SIG-M5 treated with dmso at 0.1 percent for 504 hours (cell line): ENCODE measurements at regions not wholly inside any gene's neighbourhood (a gene's known extent, or its start where the extent isn't known, plus 50 kb on each side); places are given as distances from the start of the nearest gene placed in this dataset.

ENCODE experiments used
- DNase-seq: peaks from one replicate; lab custom pipeline; 2025; ENCODE audit not compliant: unreplicated experiment; lab: John Stamatoyannopoulos, UW

- no peak for DNase-seq
Measured at GRCh38 chr3:8189051-8189450, 312.6 kb upstream of the LMCD1 start.

GRCh38 chr3:8191406-8191805 lies 310.2 kb upstream of the LMCD1 start:
- DNase-seq = no peak

- DNase-seq = no peak
Measured at GRCh38 chr3:8197384-8197783, 304.2 kb upstream of the LMCD1 start.

GRCh38 chr3:8198605-8199004 lies 303.0 kb upstream of the LMCD1 start:
- no peak for DNase-seq

GRCh38 chr3:8200996-8201395 lies 300.6 kb upstream of the LMCD1 start:
- no peak for DNase-seq

GRCh38 chr3:8201886-8202285 lies 299.7 kb upstream of the LMCD1 start:
- DNase-seq = no peak

GRCh38 chr3:8204331-8204730 lies 297.3 kb upstream of the LMCD1 start:
- DNase-seq = no peak

- no peak for DNase-seq
Measured at GRCh38 chr3:8204853-8205650, 296.6 kb upstream of the LMCD1 start.

GRCh38 chr3:8205881-8206280 lies 295.7 kb upstream of the LMCD1 start:
- DNase-seq = no peak

GRCh38 chr3:8206971-8207617 lies 294.5 kb upstream of the LMCD1 start:
- no peak for DNase-seq

GRCh38 chr3:8210882-8211341 lies 290.7 kb upstream of the LMCD1 start:
- no peak for DNase-seq

- no peak for DNase-seq
Measured at GRCh38 chr3:8212794-8213193, 288.8 kb upstream of the LMCD1 start.

- no peak for DNase-seq
Measured at GRCh38 chr3:8213286-8213685, 288.3 kb upstream of the LMCD1 start.

- no peak for DNase-seq
Measured at GRCh38 chr3:8215821-8216220, 285.8 kb upstream of the LMCD1 start.

- no peak for DNase-seq
Measured at GRCh38 chr3:8218353-8218940, 283.2 kb upstream of the LMCD1 start.

- DNase-seq = peak; percentile 9
Measured at GRCh38 chr3:8220291-8220690, 281.3 kb upstream of the LMCD1 start.

GRCh38 chr3:8223766-8224165 lies 277.9 kb upstream of the LMCD1 start:
- DNase-seq = no peak

GRCh38 chr3:8224941-8225340 lies 276.7 kb upstream of the LMCD1 start:
- no peak for DNase-seq

- no peak for DNase-seq
Measured at GRCh38 chr3:8233938-8234337, 267.7 kb upstream of the LMCD1 start.

- DNase-seq = no peak
Measured at GRCh38 chr3:8236264-8236663, 265.4 kb upstream of the LMCD1 start.

GRCh38 chr3:8237893-8238292 lies 263.7 kb upstream of the LMCD1 start:
- DNase-seq = no peak

GRCh38 chr3:8238432-8238831 lies 263.2 kb upstream of the LMCD1 start:
- no peak for DNase-seq
